IMR-90 (cell line): ENCODE measurements at regions not wholly inside any gene's neighbourhood (a gene's known extent, or its start where the extent isn't known, plus 50 kb on each side); places are given as distances from the start of the nearest gene placed in this dataset.

ENCODE experiments used
- CHD1 ChIP-seq: IDR thresholded peaks from 2 replicates; pipeline ENCODE4 v1.6.1; 2012; ENCODE audit warnings: low read depth, low read length, improper control_type of control experiment
- POLR2A ChIP-seq: IDR thresholded peaks from 2 replicates; pipeline ENCODE4 v1.6.1; 2012; ENCODE audit warnings: mild to moderate bottlenecking, low read depth, low read length
- RAD21 ChIP-seq: IDR thresholded peaks from 2 replicates; pipeline ENCODE4 v1.6.1; 2012; ENCODE audit warnings: low read length, improper control_type of control experiment
- RCOR1 ChIP-seq: IDR thresholded peaks from 2 replicates; pipeline ENCODE4 v1.6.1; 2012; ENCODE audit warnings: mild to moderate bottlenecking, low read length, improper control_type of control experiment; ENCODE audit not compliant: insufficient replicate concordance
- RFX5 ChIP-seq: IDR thresholded peaks from 2 replicates; pipeline ENCODE4 v1.8.0; 2012; ENCODE audit warnings: low read depth, mild to moderate bottlenecking, low read length, moderate library complexity
- SMC3 ChIP-seq: fragments of 150-350 bp; IDR thresholded peaks from 2 replicates; pipeline ENCODE4 v1.6.1; 2016; ENCODE audit warnings: low read depth, mild to moderate bottlenecking, antibody characterized with exemption, low read length, moderate library complexity
- TF ChIP-seq, protein P1 (sequence below): conservative IDR thresholded peaks from 2 replicates; pipeline ENCODE4 v1.5.1; 2012; ENCODE audit warnings: mild to moderate bottlenecking, low read depth, low read length, improper control_type of control experiment
- TF ChIP-seq, protein P2 (sequence below): fragments of 150-350 bp; IDR thresholded peaks from 2 replicates; pipeline ENCODE4 v1.6.1; 2017; ENCODE audit warnings: mild to moderate bottlenecking, antibody characterized with exemption, low read length, low read depth

DNA sequence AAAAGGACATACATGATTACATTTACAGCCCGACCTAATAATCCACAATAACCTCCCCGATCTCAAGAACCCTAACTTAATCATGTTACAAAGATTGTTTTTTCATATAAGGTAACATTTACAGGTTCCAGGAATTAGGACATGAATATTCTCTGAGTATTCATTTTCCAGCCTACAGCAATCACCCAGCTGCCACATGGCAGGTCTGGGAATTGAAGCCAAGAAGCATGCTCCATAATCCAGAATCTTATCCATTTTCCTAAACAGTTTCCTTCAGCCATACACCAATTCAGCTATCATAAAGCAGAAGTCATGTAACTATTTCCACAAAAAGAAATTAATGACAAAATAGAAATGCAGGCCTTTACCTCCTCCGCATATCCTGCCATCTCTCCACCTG lies 163.4 kb downstream of the CAAP1 start:
- TF ChIP-seq, protein P1, sequence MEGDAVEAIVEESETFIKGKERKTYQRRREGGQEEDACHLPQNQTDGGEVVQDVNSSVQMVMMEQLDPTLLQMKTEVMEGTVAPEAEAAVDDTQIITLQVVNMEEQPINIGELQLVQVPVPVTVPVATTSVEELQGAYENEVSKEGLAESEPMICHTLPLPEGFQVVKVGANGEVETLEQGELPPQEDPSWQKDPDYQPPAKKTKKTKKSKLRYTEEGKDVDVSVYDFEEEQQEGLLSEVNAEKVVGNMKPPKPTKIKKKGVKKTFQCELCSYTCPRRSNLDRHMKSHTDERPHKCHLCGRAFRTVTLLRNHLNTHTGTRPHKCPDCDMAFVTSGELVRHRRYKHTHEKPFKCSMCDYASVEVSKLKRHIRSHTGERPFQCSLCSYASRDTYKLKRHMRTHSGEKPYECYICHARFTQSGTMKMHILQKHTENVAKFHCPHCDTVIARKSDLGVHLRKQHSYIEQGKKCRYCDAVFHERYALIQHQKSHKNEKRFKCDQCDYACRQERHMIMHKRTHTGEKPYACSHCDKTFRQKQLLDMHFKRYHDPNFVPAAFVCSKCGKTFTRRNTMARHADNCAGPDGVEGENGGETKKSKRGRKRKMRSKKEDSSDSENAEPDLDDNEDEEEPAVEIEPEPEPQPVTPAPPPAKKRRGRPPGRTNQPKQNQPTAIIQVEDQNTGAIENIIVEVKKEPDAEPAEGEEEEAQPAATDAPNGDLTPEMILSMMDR: no peak
- TF ChIP-seq, protein P2, sequence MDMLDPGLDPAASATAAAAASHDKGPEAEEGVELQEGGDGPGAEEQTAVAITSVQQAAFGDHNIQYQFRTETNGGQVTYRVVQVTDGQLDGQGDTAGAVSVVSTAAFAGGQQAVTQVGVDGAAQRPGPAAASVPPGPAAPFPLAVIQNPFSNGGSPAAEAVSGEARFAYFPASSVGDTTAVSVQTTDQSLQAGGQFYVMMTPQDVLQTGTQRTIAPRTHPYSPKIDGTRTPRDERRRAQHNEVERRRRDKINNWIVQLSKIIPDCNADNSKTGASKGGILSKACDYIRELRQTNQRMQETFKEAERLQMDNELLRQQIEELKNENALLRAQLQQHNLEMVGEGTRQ: no peak
- TF ChIP-seq SMC3 (no peak), POLR2A (no peak), RAD21 (no peak), RCOR1 (no peak), RFX5 (no peak), CHD1 (no peak)
